HG02642 (cell line): ENCODE measurements at regions not wholly inside any gene's neighbourhood (a gene's known extent, or its start where the extent isn't known, plus 50 kb on each side); places are given as distances from the start of the nearest gene placed in this dataset.

Experiments used
- ATAC-seq: cut with Tn5 transposase; IDR thresholded peaks from one replicate; pipeline ENCODE4 v1.9.1; 2021; ENCODE audit warnings: mild to moderate bottlenecking; ENCODE audit not compliant: unreplicated experiment, poor library complexity

- no peak for ATAC-seq
Measured at GRCh38 chr2:23248667-23249066, 136.3 kb upstream of the KLHL29 start.

- ATAC-seq = no peak
Measured at GRCh38 chr2:23249348-23249747, 135.6 kb upstream of the KLHL29 start.

- no peak for ATAC-seq
Measured at GRCh38 chr2:23250371-23250770, 134.6 kb upstream of the KLHL29 start.

GRCh38 chr2:23256643-23257042, 128.3 kb upstream of the KLHL29 start:
- ATAC-seq = no peak

- ATAC-seq = no peak
Measured at GRCh38 chr2:23260621-23261020, 124.4 kb upstream of the KLHL29 start.

- no peak for ATAC-seq
Measured at GRCh38 chr2:23268467-23269263, 116.3 kb upstream of the KLHL29 start.

GRCh38 chr2:23269747-23270146, 115.2 kb upstream of the KLHL29 start:
- ATAC-seq = no peak

GRCh38 chr2:23270810-23271209, 114.2 kb upstream of the KLHL29 start:
- ATAC-seq = no peak

GRCh38 chr2:23271230-23271629, 113.7 kb upstream of the KLHL29 start:
- no peak for ATAC-seq

- no peak for ATAC-seq
Measured at GRCh38 chr2:23273786-23274185, 111.2 kb upstream of the KLHL29 start.

GRCh38 chr2:23280401-23280800, 104.6 kb upstream of the KLHL29 start:
- no peak for ATAC-seq

GRCh38 chr2:23283653-23284052, 101.3 kb upstream of the KLHL29 start:
- ATAC-seq = no peak

GRCh38 chr2:23285091-23285800, 99.7 kb upstream of the KLHL29 start:
- no peak for ATAC-seq

- ATAC-seq = no peak
Measured at GRCh38 chr2:23286031-23286757, 98.8 kb upstream of the KLHL29 start.

- no peak for ATAC-seq
Measured at GRCh38 chr2:23286758-23287704, 97.9 kb upstream of the KLHL29 start.

- no peak for ATAC-seq
Measured at GRCh38 chr2:23289671-23290070, 95.3 kb upstream of the KLHL29 start.

GRCh38 chr2:23291239-23291638, 93.7 kb upstream of the KLHL29 start:
- ATAC-seq = no peak

- no peak for ATAC-seq
Measured at GRCh38 chr2:23292024-23292423, 93.0 kb upstream of the KLHL29 start.

GRCh38 chr2:23293063-23293462, 91.9 kb upstream of the KLHL29 start:
- no peak for ATAC-seq

- no peak for ATAC-seq
Measured at GRCh38 chr2:23293731-23294130, 91.2 kb upstream of the KLHL29 start.
